ENCODE measurements at regions not wholly inside any gene's neighbourhood (a gene's known extent, or its start where the extent isn't known, plus 50 kb on each side); places are given as distances from the start of the nearest gene placed in this dataset.
A peak's percentile ranks its signal among the peaks of the same experiment; 100 is the strongest.

DNA sequence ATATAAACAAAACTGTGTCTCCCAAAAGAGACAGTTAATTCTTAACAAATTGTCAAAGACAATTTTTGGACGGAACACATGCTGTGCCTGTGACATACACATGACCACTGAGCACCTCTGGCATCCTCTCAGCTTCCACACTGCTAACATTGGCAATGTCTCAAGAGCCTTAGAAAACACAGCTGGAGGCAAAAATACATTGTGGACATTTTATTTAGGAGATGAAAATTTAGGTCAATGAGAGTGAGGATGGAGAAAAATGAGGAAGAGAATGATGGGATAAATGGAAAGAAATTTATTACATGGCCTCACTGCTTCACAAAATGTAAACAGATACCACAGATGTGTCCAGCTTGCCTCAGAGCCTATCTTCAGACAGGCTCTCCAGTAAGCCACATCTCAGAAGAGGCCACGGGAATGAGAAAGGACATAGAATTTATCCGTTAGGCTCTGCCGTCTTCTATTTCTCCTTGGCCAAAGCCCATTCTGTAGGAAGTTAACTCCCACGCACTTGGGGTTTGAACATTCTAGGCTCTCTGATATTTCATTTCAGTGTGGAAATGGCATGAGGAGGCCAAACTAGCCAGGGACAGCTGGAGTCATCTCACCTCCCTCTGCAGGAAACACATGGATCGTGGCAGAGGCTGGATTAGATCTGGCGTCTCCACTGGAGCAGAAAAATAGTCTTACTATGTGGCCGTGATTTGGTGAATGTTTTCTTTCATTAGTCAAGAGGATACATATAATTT is 519.4 kb upstream of the DSEL start:
- intact Hi-C loops (cut with DNase I) = no loop called here
- Histone ChIP-seq H3K4me3 (ENCODE audit: low read length in 3 of 3) (no peak overlapping the region), H3K36me3 (ENCODE audit: control insufficient read depth in 2 of 3, insufficient read depth in 3 of 3, low read length in 3 of 3) (no peaks in the 10 kb centered on the region), H3K9me3 (ENCODE audit: control insufficient read depth in 2 of 3, insufficient read depth in 1 of 3, low read length in 3 of 3) (no peaks in the 10 kb centered on the region), H3K27me3 (ENCODE audit: control insufficient read depth, insufficient read depth, low read length) (no peaks in the 10 kb centered on the region), H3K27ac (ENCODE audit: low read depth in 2 of 2, low read length in 2 of 2) (no peak overlapping the region), H3K4me1 (ENCODE audit: control insufficient read depth in 2 of 3, insufficient read depth in 2 of 3, low read depth in 1 of 3, low read length in 3 of 3) (no peaks in the 10 kb centered on the region), H3K9ac (ENCODE audit: low read length in 3 of 3) (no peak overlapping the region)
- DNase-seq (peak in 3 of 5 donors; percentile 9 to 80 (median 44)), FAIRE-seq (no peak)
- TF ChIP-seq, protein P1, sequence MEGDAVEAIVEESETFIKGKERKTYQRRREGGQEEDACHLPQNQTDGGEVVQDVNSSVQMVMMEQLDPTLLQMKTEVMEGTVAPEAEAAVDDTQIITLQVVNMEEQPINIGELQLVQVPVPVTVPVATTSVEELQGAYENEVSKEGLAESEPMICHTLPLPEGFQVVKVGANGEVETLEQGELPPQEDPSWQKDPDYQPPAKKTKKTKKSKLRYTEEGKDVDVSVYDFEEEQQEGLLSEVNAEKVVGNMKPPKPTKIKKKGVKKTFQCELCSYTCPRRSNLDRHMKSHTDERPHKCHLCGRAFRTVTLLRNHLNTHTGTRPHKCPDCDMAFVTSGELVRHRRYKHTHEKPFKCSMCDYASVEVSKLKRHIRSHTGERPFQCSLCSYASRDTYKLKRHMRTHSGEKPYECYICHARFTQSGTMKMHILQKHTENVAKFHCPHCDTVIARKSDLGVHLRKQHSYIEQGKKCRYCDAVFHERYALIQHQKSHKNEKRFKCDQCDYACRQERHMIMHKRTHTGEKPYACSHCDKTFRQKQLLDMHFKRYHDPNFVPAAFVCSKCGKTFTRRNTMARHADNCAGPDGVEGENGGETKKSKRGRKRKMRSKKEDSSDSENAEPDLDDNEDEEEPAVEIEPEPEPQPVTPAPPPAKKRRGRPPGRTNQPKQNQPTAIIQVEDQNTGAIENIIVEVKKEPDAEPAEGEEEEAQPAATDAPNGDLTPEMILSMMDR (IDR thresholded peaks at IDR 0.05; ENCODE audit: borderline replicate concordance, extremely low read depth, insufficient read depth) = no peak

DNA sequence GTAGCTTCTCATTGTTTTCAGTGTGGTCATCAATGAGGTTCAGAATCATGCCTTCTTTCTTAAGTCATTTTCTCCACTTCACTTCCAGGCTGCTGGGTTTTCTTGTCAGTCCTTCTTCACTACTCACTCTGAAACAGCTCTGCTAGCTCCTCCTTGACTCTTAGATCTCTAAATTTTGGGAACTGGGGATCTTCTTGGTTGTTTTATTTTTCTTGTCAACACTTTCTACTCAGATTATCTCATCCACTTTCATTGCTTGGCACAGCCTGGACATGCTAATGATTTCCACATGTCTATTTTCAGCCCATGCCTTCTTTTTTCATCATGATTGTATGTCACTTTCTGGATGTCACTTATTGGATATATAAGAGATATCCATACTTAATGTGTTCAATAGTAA is 517.8 kb upstream of the DSEL start:
- intact Hi-C loops (cut with DNase I) = no loop called here
- Histone ChIP-seq H3K4me1 (ENCODE audit: control insufficient read depth in 2 of 3, insufficient read depth in 2 of 3, low read depth in 1 of 3, low read length in 3 of 3) (no peaks in the 10 kb centered on the region), H3K9ac (ENCODE audit: low read length in 3 of 3) (no peak overlapping the region), H3K27ac (ENCODE audit: low read depth in 2 of 2, low read length in 2 of 2) (no peak overlapping the region), H3K9me3 (ENCODE audit: control insufficient read depth in 2 of 3, insufficient read depth in 1 of 3, low read length in 3 of 3) (no peaks in the 10 kb centered on the region), H3K36me3 (ENCODE audit: control insufficient read depth in 2 of 3, insufficient read depth in 3 of 3, low read length in 3 of 3) (no peaks in the 10 kb centered on the region), H3K27me3 (ENCODE audit: control insufficient read depth, insufficient read depth, low read length) (no peaks in the 10 kb centered on the region), H3K4me3 (ENCODE audit: low read length in 3 of 3) (no peak overlapping the region)
- TF ChIP-seq, protein P1 (IDR thresholded peaks at IDR 0.05; ENCODE audit: borderline replicate concordance, extremely low read depth, insufficient read depth) = no peak
- no peak for DNase-seq
- no peak for FAIRE-seq

GRCh38 chr18:68033466-68033865 is 516.9 kb upstream of the DSEL start:
- no peak for DNase-seq
- Histone ChIP-seq H3K27me3 (ENCODE audit: control insufficient read depth, insufficient read depth, low read length) (no peaks in the 10 kb centered on the region), H3K36me3 (ENCODE audit: control insufficient read depth in 2 of 3, insufficient read depth in 3 of 3, low read length in 3 of 3) (no peaks in the 10 kb centered on the region), H3K4me3 (ENCODE audit: low read length in 3 of 3) (no peak overlapping the region), H3K4me1 (ENCODE audit: control insufficient read depth in 2 of 3, insufficient read depth in 2 of 3, low read depth in 1 of 3, low read length in 3 of 3) (no peaks in the 10 kb centered on the region), H3K9me3 (ENCODE audit: control insufficient read depth in 2 of 3, insufficient read depth in 1 of 3, low read length in 3 of 3) (no peaks in the 10 kb centered on the region), H3K27ac (ENCODE audit: low read depth in 2 of 2, low read length in 2 of 2) (no peak overlapping the region), H3K9ac (ENCODE audit: low read length in 3 of 3) (no peak overlapping the region)
- TF ChIP-seq, protein P1 (IDR thresholded peaks at IDR 0.05; ENCODE audit: borderline replicate concordance, extremely low read depth, insufficient read depth) = no peak
- intact Hi-C loops (cut with DNase I) = no loop called here
- FAIRE-seq = no peak

GRCh38 chr18:68024716-68025115 is 508.2 kb upstream of the DSEL start:
- no peaks in the 10 kb centered on the region for H3K27me3 ChIP-seq (ENCODE audit: control insufficient read depth, insufficient read depth, low read length)
- DNase-seq (no peak), FAIRE-seq (no peak)
- no peaks in the 10 kb centered on the region for H3K9me3 ChIP-seq (ENCODE audit: control insufficient read depth in 2 of 3, insufficient read depth in 1 of 3, low read length in 3 of 3)
- no peaks in the 10 kb centered on the region for H3K36me3 ChIP-seq (ENCODE audit: control insufficient read depth in 2 of 3, insufficient read depth in 3 of 3, low read length in 3 of 3)
- TF ChIP-seq, protein P1 (IDR thresholded peaks at IDR 0.05; ENCODE audit: borderline replicate concordance, extremely low read depth, insufficient read depth) = no peak
- no peak overlapping the region for H3K27ac ChIP-seq (ENCODE audit: low read depth in 2 of 2, low read length in 2 of 2)
- H3K4me1 ChIP-seq (ENCODE audit: control insufficient read depth in 2 of 3, insufficient read depth in 2 of 3, low read depth in 1 of 3, low read length in 3 of 3) = no peaks in the 10 kb centered on the region
- no peak overlapping the region for H3K4me3 ChIP-seq (ENCODE audit: low read length in 3 of 3)
- H3K9ac ChIP-seq (ENCODE audit: low read length in 3 of 3) = no peak overlapping the region
- intact Hi-C loops (cut with DNase I) = no loop called here
